NCI-H1417 (cell line): ENCODE measurements at regions not wholly inside any gene's neighbourhood (a gene's known extent, or its start where the extent isn't known, plus 50 kb on each side); places are given as distances from the start of the nearest gene placed in this dataset.

Source experiments
- DNase-seq, 3 experiments: peaks; one replicate each; lab custom pipeline; 2025; lab: John Stamatoyannopoulos, UW

- no peak for DNase-seq
These were observed 566.2 kb downstream of the MIAT start for GRCh38 chr22:27223317-27224177.

- no peak for DNase-seq
These were observed 567.3 kb downstream of the MIAT start for GRCh38 chr22:27224485-27225374.

DNA sequence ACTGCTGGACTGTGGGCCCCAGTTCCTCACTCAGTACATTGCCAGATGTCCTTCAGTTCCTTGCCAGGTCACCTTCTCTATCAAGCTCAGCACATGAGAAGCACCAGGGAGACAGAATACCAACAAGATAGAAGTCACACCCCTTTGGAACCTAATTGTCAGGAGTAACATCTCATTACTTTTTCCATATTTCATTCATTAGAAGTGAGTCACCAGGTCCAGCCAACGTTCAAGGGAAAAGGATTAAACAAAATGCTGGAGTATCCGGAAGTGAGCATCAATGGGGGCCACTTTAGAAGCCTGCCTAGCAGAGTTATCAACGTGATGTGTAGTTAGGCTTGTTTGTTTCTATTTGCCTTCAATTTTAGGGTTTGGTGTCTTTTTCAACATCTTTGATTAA, 569.3 kb downstream of the MIAT start:
- no peak for DNase-seq

GRCh38 chr22:27228771-27229170, 571.4 kb downstream of the MIAT start:
- no peak for DNase-seq

DNA sequence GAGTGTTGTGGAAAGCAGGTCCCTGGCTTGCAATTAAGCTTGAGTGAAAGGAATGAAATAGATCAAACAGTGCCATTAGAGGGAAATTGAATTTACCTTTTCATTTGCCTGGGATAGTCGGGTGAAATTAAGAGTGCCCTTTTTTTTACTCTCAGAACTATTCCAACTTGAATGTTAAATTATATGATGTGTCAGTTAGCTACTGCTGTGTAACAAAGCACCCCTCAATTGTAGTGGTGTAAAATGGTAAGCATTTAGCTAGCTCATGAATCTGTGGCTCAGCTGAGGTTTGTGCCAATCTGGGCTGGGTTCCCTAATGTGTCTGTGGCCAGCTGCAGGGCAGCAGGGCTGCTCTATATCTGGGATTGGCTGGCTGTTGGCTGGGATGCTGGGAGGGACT, 571.4 kb downstream of the MN1 start:
- no peak for DNase-seq

DNA sequence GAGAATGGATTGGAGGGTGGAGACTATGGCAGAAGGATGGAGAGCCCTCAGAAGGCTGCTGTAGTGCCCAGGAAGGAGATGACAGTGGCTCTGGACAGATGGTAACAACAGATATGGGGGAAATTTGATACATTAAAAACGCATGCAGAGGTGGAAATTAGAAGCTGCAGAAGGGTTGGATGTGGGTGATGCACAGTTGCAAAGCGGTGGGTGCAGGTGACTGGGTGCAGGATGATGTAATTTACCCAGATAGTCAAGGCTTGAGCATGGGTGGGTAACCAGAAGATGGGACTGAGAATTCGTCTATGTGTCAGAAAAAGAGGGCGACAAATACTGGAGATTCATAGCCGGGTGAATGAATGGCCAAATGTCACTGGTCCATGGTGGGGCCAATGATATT, 570.3 kb downstream of the MN1 start:
- DNase-seq: no peak

- no peak for DNase-seq
These were observed 569.5 kb downstream of the MN1 start for GRCh38 chr22:27232077-27232476.

- DNase-seq: no peak
These were observed 564.3 kb downstream of the MN1 start for GRCh38 chr22:27237080-27237741.

GRCh38 chr22:27238935-27239510, 562.5 kb downstream of the MN1 start:
- DNase-seq: no peak

GRCh38 chr22:27239520-27239919, 562.0 kb downstream of the MN1 start:
- no peak for DNase-seq

DNA sequence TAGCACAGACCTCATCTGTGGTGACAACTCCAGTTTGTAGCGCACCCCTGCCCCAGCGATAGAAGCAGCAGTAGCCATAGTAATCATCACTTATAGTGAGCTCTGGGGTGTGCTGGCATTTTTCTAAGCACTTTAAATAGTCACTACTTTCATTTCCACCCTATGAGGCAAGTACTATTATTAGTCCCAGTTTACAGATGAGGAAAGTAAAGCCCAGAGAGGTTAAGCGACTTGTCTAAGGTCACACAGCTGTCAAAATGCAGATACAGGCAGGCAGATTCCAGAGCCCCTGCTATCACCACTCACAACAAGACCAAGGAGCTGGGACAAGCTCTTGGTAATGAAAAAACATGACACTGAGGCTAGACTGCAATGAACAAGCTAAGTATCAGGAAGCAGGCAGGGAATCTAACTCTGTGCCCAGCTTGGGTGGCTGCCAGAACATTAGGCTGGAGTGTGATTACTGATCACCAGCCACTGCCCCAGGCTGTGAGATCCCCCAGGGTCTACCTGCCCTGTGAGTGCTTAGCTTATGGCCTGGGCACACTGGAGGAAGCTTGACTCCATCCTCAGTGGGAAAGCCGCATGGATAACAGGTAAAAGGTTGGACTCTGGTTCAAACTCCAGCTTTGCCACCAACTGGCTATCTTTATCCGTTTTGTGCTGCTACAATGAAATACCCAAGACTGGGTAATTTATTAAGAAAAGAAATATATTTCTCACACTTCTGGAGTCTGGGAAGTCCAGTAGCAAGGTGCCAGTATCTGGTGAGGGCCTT, 561.1 kb downstream of the MN1 start:
- DNase-seq: no peak

DNA sequence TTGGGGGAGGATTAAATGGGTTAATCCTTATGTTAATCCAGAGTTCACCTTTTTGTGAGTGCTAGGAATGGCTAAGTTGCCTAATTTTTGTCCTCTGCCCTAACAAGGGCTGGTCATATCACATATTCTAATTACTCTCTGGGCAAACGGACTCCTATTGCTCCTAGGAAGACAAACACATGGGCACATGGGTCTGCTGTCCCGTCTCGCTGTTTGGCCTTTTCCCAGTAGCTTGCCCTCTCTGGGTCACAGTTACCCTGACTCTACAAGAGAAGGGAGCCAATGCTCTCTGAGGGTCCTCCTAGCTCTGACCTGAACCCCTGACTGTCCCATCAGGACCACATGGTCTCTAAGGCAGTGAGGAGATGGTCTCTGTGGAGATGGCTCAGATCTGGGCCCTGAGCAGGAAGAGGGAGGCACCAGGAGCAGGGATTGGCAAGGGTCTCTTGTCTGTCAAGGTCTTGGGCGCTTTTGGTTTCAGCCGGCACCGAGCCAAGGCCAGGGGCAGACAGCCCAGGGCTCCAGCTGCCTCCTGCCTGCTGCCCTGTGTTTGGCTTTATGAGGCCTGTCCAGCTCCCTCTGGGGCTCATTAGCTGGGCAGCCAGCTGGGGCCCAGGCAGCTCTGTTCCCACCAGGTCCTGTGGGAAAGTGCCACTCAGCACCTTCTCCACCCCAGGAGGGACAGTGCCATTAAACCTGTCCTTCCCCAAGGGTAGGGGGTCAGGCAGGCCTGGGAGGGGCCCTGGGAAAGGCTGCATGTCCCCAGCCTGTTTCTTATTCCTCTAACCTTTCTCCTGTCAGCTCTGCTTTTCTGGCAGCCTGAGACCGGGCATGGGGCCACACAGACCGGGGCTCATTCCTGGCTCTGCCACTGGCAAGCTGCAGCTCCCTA, 559.9 kb downstream of the MN1 start:
- DNase-seq: no peak

DNA sequence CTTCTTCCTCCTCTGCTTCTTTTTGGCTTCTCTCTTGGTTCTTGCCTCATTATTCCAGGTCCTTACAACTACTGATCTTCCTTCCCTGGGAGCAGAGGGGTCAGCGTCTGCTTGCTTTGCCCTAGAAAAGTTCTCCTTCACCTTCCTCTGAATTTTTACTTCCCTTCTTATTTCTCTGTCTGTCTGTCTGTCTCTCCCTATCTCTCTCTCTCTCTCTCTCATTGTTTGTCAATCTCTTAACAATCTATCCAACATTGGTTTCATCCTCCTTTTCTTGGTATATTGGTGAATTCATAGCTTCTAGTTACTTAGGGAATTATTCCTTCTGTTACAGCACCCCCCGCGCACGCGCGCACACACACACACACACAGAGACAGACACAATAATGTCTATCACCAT, 559.1 kb downstream of the MN1 start:
- no peak for DNase-seq

- DNase-seq: no peak
These were observed 558.5 kb downstream of the MN1 start for GRCh38 chr22:27242917-27243589.

DNA sequence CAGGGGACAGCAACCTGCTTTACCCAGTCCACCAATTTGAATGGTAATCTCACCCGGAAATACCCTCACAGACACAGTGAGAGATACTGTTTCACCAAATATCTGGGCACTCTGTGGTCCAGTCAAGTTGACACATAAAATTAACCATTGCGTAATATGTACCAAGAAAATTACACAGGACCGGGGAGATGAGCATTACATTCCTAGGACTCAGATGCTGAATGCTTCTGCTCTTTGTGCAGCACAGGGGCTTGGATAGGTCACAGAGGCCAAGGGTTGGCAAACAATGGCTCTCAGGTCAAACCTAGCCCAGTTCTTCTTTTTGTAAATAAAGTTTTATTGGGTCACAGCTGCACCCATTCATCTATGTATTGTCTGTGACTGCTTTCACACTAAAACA, 557.2 kb downstream of the MN1 start:
- DNase-seq: no peak

GRCh38 chr22:27245056-27245455, 556.5 kb downstream of the MN1 start:
- DNase-seq: peak in 1 of 3 experiments; percentile 2

- DNase-seq: no peak
These were observed 555.0 kb downstream of the MN1 start for GRCh38 chr22:27246558-27246957.

GRCh38 chr22:27247701-27248434, 553.7 kb downstream of the MN1 start:
- no peak for DNase-seq

GRCh38 chr22:27250418-27250817, 551.1 kb downstream of the MN1 start:
- DNase-seq: no peak
